C4-2B (cell line): ENCODE measurements at regions not wholly inside any gene's neighbourhood (a gene's known extent, or its start where the extent isn't known, plus 50 kb on each side); places are given as distances from the start of the nearest gene placed in this dataset.

ENCODE experiments used
- CTCF ChIP-seq: fragments of 450-650 bp; conservative IDR thresholded peaks from 2 replicates; pipeline ENCODE4 v1.5.1; 2017; ENCODE audit warnings: mild to moderate bottlenecking
- ZFX ChIP-seq: fragments of 450-650 bp; IDR thresholded peaks from 2 replicates; pipeline ENCODE4 v1.6.1; 2017

GRCh38 chr5:84779186-84779585 is 394.5 kb upstream of the EDIL3 start:
- TF ChIP-seq CTCF, result no peak
- TF ChIP-seq ZFX, result no peak
